Neuronal stem cell (in vitro differentiated cells): ENCODE measurements at regions not wholly inside any gene's neighbourhood (a gene's known extent, or its start where the extent isn't known, plus 50 kb on each side); places are given as distances from the start of the nearest gene placed in this dataset.
"Not testable (repeated sequence)": the region's sequence is repeated elsewhere in the genome, so short reads cannot be mapped to it uniquely, and the experiment has no call there.

Source experiments
- DNase-seq: peaks from one replicate; pipeline ENCODE4 v3.0.0-alpha.2; 2013; ENCODE audit warnings: low spot score
- H2AFZ ChIP-seq: one replicate; pipeline ENCODE4 v1.6.1; 2013; ENCODE audit warnings: mild to moderate bottlenecking, low read length, inconsistent platforms
- H2AK5ac ChIP-seq: 2 replicates; pipeline ENCODE4 v1.6.1; 2013; ENCODE audit warnings: low read depth, mild to moderate bottlenecking, inconsistent platforms, low read length, moderate library complexity, mixed read lengths
- H2BK120ac ChIP-seq: 2 replicates; pipeline ENCODE4 v1.6.1; 2013; ENCODE audit warnings: low read depth, mild to moderate bottlenecking, inconsistent platforms, low read length, moderate library complexity, mixed read lengths
- H2BK12ac ChIP-seq: one replicate; pipeline ENCODE4 v1.6.1; 2013; ENCODE audit warnings: low read length, inconsistent platforms
- H2BK15ac ChIP-seq: 2 replicates; pipeline ENCODE4 v1.6.1; 2013; ENCODE audit warnings: mild to moderate bottlenecking, low read length, inconsistent platforms, mixed read lengths
- H2BK5ac ChIP-seq: one replicate; pipeline ENCODE4 v1.6.1; 2013; ENCODE audit warnings: inconsistent platforms, mild to moderate bottlenecking, low read length, moderate library complexity
- H3K14ac ChIP-seq: one replicate; pipeline ENCODE4 v1.6.1; 2013; ENCODE audit warnings: low read length, inconsistent platforms
- H3K18ac ChIP-seq: 2 replicates; pipeline ENCODE4 v1.6.1; 2013; ENCODE audit warnings: low read length, inconsistent platforms
- H3K23ac ChIP-seq: 2 replicates; pipeline ENCODE4 v1.6.1; 2013; ENCODE audit warnings: low read depth, mild to moderate bottlenecking, mixed read lengths, low read length, inconsistent platforms; ENCODE audit not compliant: poor library complexity
- H3K27ac ChIP-seq: replicated peaks from 3 replicates; pipeline ENCODE4 v1.5.1; 2013; ENCODE audit warnings: low read length, inconsistent platforms
- H3K27me3 ChIP-seq, 3 experiments: 2 replicates each; pipeline ENCODE4 v1.6.1; 2013; ENCODE audit warnings: low read length in 3 of 3, mild to moderate bottlenecking in 2 of 3, inconsistent platforms in 1 of 3, low read depth in 1 of 3, mixed read lengths in 1 of 3, moderate library complexity in 1 of 3; ENCODE audit not compliant: control insufficient read depth in 3 of 3, insufficient read depth in 3 of 3
- H3K36me3 ChIP-seq, 2 donors: replicated peaks in 1 of 2; 2 replicates each; pipeline ENCODE4 v1.6.1; 2013; ENCODE audit warnings: low read length in 2 of 2; ENCODE audit not compliant: control insufficient read depth in 2 of 2, insufficient read depth in 2 of 2
- H3K4ac ChIP-seq: 2 replicates; pipeline ENCODE4 v1.6.1; 2013; ENCODE audit warnings: inconsistent platforms, mild to moderate bottlenecking, low read length, moderate library complexity
- H3K4me1 ChIP-seq, 2 donors: 1 replicate in 1 of 2; 2 replicates in 1 of 2; pipeline ENCODE4 v1.6.1; 2013; ENCODE audit warnings: low read length in 2 of 2, low read depth in 1 of 2; ENCODE audit not compliant: control insufficient read depth in 2 of 2, insufficient read depth in 1 of 2
- H3K4me2 ChIP-seq: one replicate; pipeline ENCODE4 v1.6.1; 2013; ENCODE audit warnings: mild to moderate bottlenecking, low read length, inconsistent platforms; ENCODE audit not compliant: insufficient read depth, poor library complexity, severe bottlenecking
- H3K4me3 ChIP-seq, 2 donors: 2 replicates each; pipeline ENCODE4 v1.5.1; 2013; ENCODE audit warnings: low read length in 2 of 2, mild to moderate bottlenecking in 2 of 2, inconsistent platforms in 1 of 2, moderate library complexity in 1 of 2
- H3K79me1 ChIP-seq: one replicate; pipeline ENCODE4 v1.6.1; 2013; ENCODE audit warnings: low read depth, mild to moderate bottlenecking, inconsistent platforms, low read length, moderate library complexity
- H3K9ac ChIP-seq: one replicate; pipeline ENCODE4 v1.6.1; 2013; ENCODE audit warnings: mild to moderate bottlenecking, low read depth, low read length, inconsistent platforms; ENCODE audit not compliant: poor library complexity
- H3K9me3 ChIP-seq, 2 donors: replicated peaks in 1 of 2; 2 replicates each; pipeline versions ENCODE3 to v1.6.1; 2013; ENCODE audit warnings: low read length in 2 of 2, mild to moderate bottlenecking in 2 of 2, inconsistent platforms in 1 of 2, low read depth in 1 of 2, mixed read lengths in 1 of 2, moderate library complexity in 1 of 2; ENCODE audit not compliant: control insufficient read depth in 2 of 2, insufficient read depth in 1 of 2
- H4K8ac ChIP-seq: one replicate; pipeline ENCODE4 v1.6.1; 2013; ENCODE audit warnings: low read depth, mild to moderate bottlenecking, inconsistent platforms, low read length, moderate library complexity
- H4K91ac ChIP-seq: one replicate; pipeline ENCODE4 v1.6.1; 2013; ENCODE audit warnings: low read length, low read depth, mild to moderate bottlenecking, inconsistent platforms; ENCODE audit not compliant: poor library complexity
- WGBS, 2 donors: extraction: QIAGEN DNeasy Blood & Tissue Kit; methylation state at CpG; one replicate each; pipeline ENCODE4 v1.1.7; 2013; ENCODE audit warnings: missing lambda C conversion rate in 2 of 2, mixed read lengths in 1 of 2; ENCODE audit not compliant: insufficient read length in 2 of 2, insufficient replicate concordance in 1 of 2; ENCODE audit errors: extremely low coverage in 2 of 2; 5-methylcytosine and 5-hydroxymethylcytosine counted together

GRCh38 chr20:30164389-30164788 lies 1093.1 kb upstream of the DEFB115 start:
- not testable (repeated sequence) for DNase-seq, H3K27me3 ChIP-seq, H2AFZ ChIP-seq, H3K79me1 ChIP-seq, H3K4me1 ChIP-seq, H3K18ac ChIP-seq, H3K9me3 ChIP-seq, H2BK12ac ChIP-seq, H3K4ac ChIP-seq, H3K23ac ChIP-seq, H3K36me3 ChIP-seq, H3K4me2 ChIP-seq, H3K14ac ChIP-seq, H3K27ac ChIP-seq, H2BK120ac ChIP-seq, H2AK5ac ChIP-seq, H4K8ac ChIP-seq, H2BK15ac ChIP-seq, H4K91ac ChIP-seq, H2BK5ac ChIP-seq, H3K4me3 ChIP-seq, H3K9ac ChIP-seq
- no CpG with 5 or more reads among the region's 2 CpGs for WGBS, 2 donors

- no peak for DNase-seq
- H3K9ac ChIP-seq, result no peak overlapping the region
- no peak overlapping the region for H3K23ac ChIP-seq
- no peak overlapping the region for H3K4ac ChIP-seq
- H2BK15ac ChIP-seq, result no peak overlapping the region
- WGBS, 2 donors, result no CpG with 5 or more reads among the region's 22 CpGs
- H3K27me3 ChIP-seq, result no peaks in the 10 kb centered on the region
- no peak overlapping the region for H2AK5ac ChIP-seq
- H4K91ac ChIP-seq, result no peak overlapping the region
- H3K9me3 ChIP-seq, result peaks cover 0 to 2% of the 10 kb centered on the region in 2 donors
- H3K36me3 ChIP-seq, result no peaks in the 10 kb centered on the region
- no peak overlapping the region for H3K14ac ChIP-seq
- no peak overlapping the region for H2BK120ac ChIP-seq
- H2AFZ ChIP-seq, result no peak overlapping the region
- H3K18ac ChIP-seq, result no peak overlapping the region
- no peaks in the 10 kb centered on the region for H3K4me1 ChIP-seq
- H3K79me1 ChIP-seq, result no peaks in the 10 kb centered on the region
- no peak overlapping the region for H3K4me3 ChIP-seq
- H3K27ac ChIP-seq, result no peak overlapping the region
- no peak overlapping the region for H2BK5ac ChIP-seq
- H2BK12ac ChIP-seq, result no peak overlapping the region
- H4K8ac ChIP-seq, result no peak overlapping the region
- H3K4me2 ChIP-seq, result no peak overlapping the region
These were observed 1089.9 kb upstream of the DEFB115 start for GRCh38 chr20:30167540-30167939.

- no peak overlapping the region for H3K14ac ChIP-seq
- no peak overlapping the region for H2BK5ac ChIP-seq
- H3K27me3 ChIP-seq, result no peaks in the 10 kb centered on the region
- no peaks in the 10 kb centered on the region for H3K4me1 ChIP-seq
- no peaks in the 10 kb centered on the region for H3K36me3 ChIP-seq
- H2AK5ac ChIP-seq, result no peak overlapping the region
- H3K4ac ChIP-seq, result no peak overlapping the region
- no peak overlapping the region for H3K18ac ChIP-seq
- no peak overlapping the region for H2BK12ac ChIP-seq
- no peak overlapping the region for H2AFZ ChIP-seq
- H3K4me3 ChIP-seq, result no peak overlapping the region
- no peaks in the 10 kb centered on the region for H3K79me1 ChIP-seq
- no peak overlapping the region for H3K27ac ChIP-seq
- no peak overlapping the region for H4K8ac ChIP-seq
- no peak overlapping the region for H3K23ac ChIP-seq
- H2BK15ac ChIP-seq, result no peak overlapping the region
- no peak overlapping the region for H3K9ac ChIP-seq
- peaks cover 0 to 2% of the 10 kb centered on the region in 2 donors for H3K9me3 ChIP-seq
- no peak overlapping the region for H2BK120ac ChIP-seq
- DNase-seq, result no peak
- WGBS, 2 donors, result no CpG with 5 or more reads among the region's 50 CpGs
- no peak overlapping the region for H3K4me2 ChIP-seq
- H4K91ac ChIP-seq, result no peak overlapping the region
These were observed 1089.3 kb upstream of the DEFB115 start for GRCh38 chr20:30168025-30168799.

- H3K79me1 ChIP-seq, result no peaks in the 10 kb centered on the region
- H3K9ac ChIP-seq, result no peak overlapping the region
- no peak overlapping the region for H3K4ac ChIP-seq
- no peak overlapping the region for H2BK12ac ChIP-seq
- no peak overlapping the region for H3K27ac ChIP-seq
- no peak overlapping the region for H3K4me3 ChIP-seq
- H4K8ac ChIP-seq, result no peak overlapping the region
- H4K91ac ChIP-seq, result no peak overlapping the region
- no peak overlapping the region for H2AFZ ChIP-seq
- no peak overlapping the region for H2BK120ac ChIP-seq
- H3K23ac ChIP-seq, result no peak overlapping the region
- H3K36me3 ChIP-seq, result no peaks in the 10 kb centered on the region
- H3K27me3 ChIP-seq, result no peaks in the 10 kb centered on the region
- H2BK5ac ChIP-seq, result no peak overlapping the region
- H3K9me3 ChIP-seq, result peaks cover 0 to 2% of the 10 kb centered on the region in 2 donors
- WGBS, 2 donors, result no CpG with 5 or more reads among the region's 11 CpGs
- no peak overlapping the region for H2AK5ac ChIP-seq
- H3K4me2 ChIP-seq, result no peak overlapping the region
- H3K18ac ChIP-seq, result no peak overlapping the region
- H3K14ac ChIP-seq, result no peak overlapping the region
- no peak for DNase-seq
- H2BK15ac ChIP-seq, result no peak overlapping the region
- no peaks in the 10 kb centered on the region for H3K4me1 ChIP-seq
These were observed 1088.7 kb upstream of the DEFB115 start for GRCh38 chr20:30168800-30169138.
